ENCODE measurements at regions not wholly inside any gene's neighbourhood (a gene's known extent, or its start where the extent isn't known, plus 50 kb on each side); places are given as distances from the start of the nearest gene placed in this dataset.
"Not testable (repeated sequence)": the region's sequence is repeated elsewhere in the genome, so short reads cannot be mapped to it uniquely, and the experiment has no call there.

GRCh38 chr3:24566927-24567326, 72.3 kb upstream of the THRB start:
- no peak for TF ChIP-seq CTCF (conservative IDR thresholded peaks at IDR 0.05; ENCODE audit: low read depth, low read length)
- no peak overlapping the region for H3K4me3 ChIP-seq (ENCODE audit: low read depth, low read length)
- no peak for DNase-seq (ENCODE audit: low read depth)

- not testable (repeated sequence) for DNase-seq (ENCODE audit: low read depth); H3K4me3 ChIP-seq (ENCODE audit: low read depth, low read length)
These were observed 77.8 kb upstream of the THRB start for GRCh38 chr3:24572409-24572808.

- no peak for TF ChIP-seq CTCF (conservative IDR thresholded peaks at IDR 0.05; ENCODE audit: low read depth, low read length)
- no peak for DNase-seq (ENCODE audit: low read depth)
These were observed 78.9 kb upstream of the THRB start for GRCh38 chr3:24573576-24573975.

GRCh38 chr3:24578324-24578723, 83.7 kb upstream of the THRB start:
- TF ChIP-seq CTCF (conservative IDR thresholded peaks at IDR 0.05; ENCODE audit: low read depth, low read length): no peak
- DNase-seq (ENCODE audit: low read depth): no peak
- no peak overlapping the region for H3K4me3 ChIP-seq (ENCODE audit: low read depth, low read length)

More at GRCh38 chr3:24573576-24573975, 78.9 kb upstream of the THRB start:
- H3K4me3 ChIP-seq (ENCODE audit: low read depth, low read length): no peak overlapping the region

GRCh38 chr3:24578951-24579421, 84.3 kb upstream of the THRB start:
- no peak for DNase-seq (ENCODE audit: low read depth)
- no peak for TF ChIP-seq CTCF (conservative IDR thresholded peaks at IDR 0.05; ENCODE audit: low read depth, low read length)
- no peak overlapping the region for H3K4me3 ChIP-seq (ENCODE audit: low read depth, low read length)

- peak; percentile 45 for TF ChIP-seq CTCF (conservative IDR thresholded peaks at IDR 0.05; ENCODE audit: low read depth, low read length)
- no peak for DNase-seq (ENCODE audit: low read depth)
- H3K4me3 ChIP-seq (ENCODE audit: low read depth, low read length): no peak overlapping the region
These were observed 88.1 kb upstream of the THRB start for GRCh38 chr3:24582431-24583403.

GRCh38 chr3:24586920-24587319, 92.3 kb upstream of the THRB start:
- DNase-seq (ENCODE audit: low read depth): no peak
- no peak overlapping the region for H3K4me3 ChIP-seq (ENCODE audit: low read depth, low read length)
- TF ChIP-seq CTCF (conservative IDR thresholded peaks at IDR 0.05; ENCODE audit: low read depth, low read length): no peak

Data from epithelial cell of proximal tubule (primary cell).